CD14-positive monocyte (primary cell): ENCODE measurements at regions not wholly inside any gene's neighbourhood (a gene's known extent, or its start where the extent isn't known, plus 50 kb on each side); places are given as distances from the start of the nearest gene placed in this dataset.

Source experiments
- DNase-seq, 3 donors: peaks; one replicate each; pipeline ENCODE4 v3.0.0-alpha.2; 2011 to 2022
- H2AFZ ChIP-seq: 2 replicates; pipeline ENCODE4 v1.6.0; 2012; ENCODE audit warnings: mild to moderate bottlenecking, low read depth, low read length, inconsistent platforms; ENCODE audit not compliant: insufficient read depth, poor library complexity, severe bottlenecking
- H3K27ac ChIP-seq, 2 donors: 1 replicate in 1 of 2; 2 replicates in 1 of 2; pipeline ENCODE4 v1.5.1; 2012 to 2013; ENCODE audit warnings: low read length in 2 of 2, control low read depth in 1 of 2, inconsistent platforms in 1 of 2, low read depth in 1 of 2, mild to moderate bottlenecking in 1 of 2
- H3K27me3 ChIP-seq, 2 donors: one replicate each; pipeline versions ENCODE4 v1.6.0 to v1.6.1; 2011 to 2013; ENCODE audit warnings: low read length in 2 of 2; ENCODE audit not compliant: control insufficient read depth in 2 of 2, insufficient read depth in 2 of 2
- H3K36me3 ChIP-seq, 2 donors: replicated peaks in 1 of 2; 1 replicate in 1 of 2; 2 replicates in 1 of 2; pipeline versions ENCODE4 v1.5.1 to v1.6.1; 2012 to 2013; ENCODE audit warnings: low read length in 2 of 2, control low read depth in 1 of 2, inconsistent platforms in 1 of 2, mild to moderate bottlenecking in 1 of 2; ENCODE audit not compliant: insufficient read depth in 2 of 2, control insufficient read depth in 1 of 2
- H3K4me1 ChIP-seq, 2 donors: 1 replicate in 1 of 2; 2 replicates in 1 of 2; pipeline versions ENCODE4 v1.5.1 to v1.6.1; 2012 to 2013; ENCODE audit warnings: low read length in 2 of 2, control low read depth in 1 of 2, inconsistent platforms in 1 of 2, mild to moderate bottlenecking in 1 of 2, moderate library complexity in 1 of 2; ENCODE audit not compliant: insufficient read depth in 2 of 2, control insufficient read depth in 1 of 2
- H3K4me2 ChIP-seq: replicated peaks from 2 replicates; pipeline ENCODE3; 2012; ENCODE audit warnings: low read length, moderate library complexity, mild to moderate bottlenecking; ENCODE audit not compliant: poor library complexity, severe bottlenecking; ENCODE audit errors: extremely low read depth
- H3K4me3 ChIP-seq, 3 experiments: fragments of 200-600 bp in 1 of 3; sonication (generic) in 1 of 3; replicated peaks in 1 of 3; 1 replicate in 2 of 3; 2 replicates in 1 of 3; pipeline ENCODE4 v1.5.1; 2011 to 2013; ENCODE audit warnings: low read length in 3 of 3, mild to moderate bottlenecking in 3 of 3, control low read depth in 2 of 3, low read depth in 2 of 3, inconsistent platforms in 1 of 3, moderate library complexity in 1 of 3
- H3K79me2 ChIP-seq: 2 replicates; pipeline ENCODE4 v1.6.0; 2012; ENCODE audit warnings: mild to moderate bottlenecking, control low read depth, inconsistent platforms, low read length, moderate library complexity; ENCODE audit not compliant: insufficient read depth
- H3K9ac ChIP-seq: 2 replicates; pipeline ENCODE4 v1.6.0; 2017; ENCODE audit warnings: low read length, mild to moderate bottlenecking; ENCODE audit not compliant: insufficient read depth, poor library complexity, severe bottlenecking
- H3K9me3 ChIP-seq, 2 donors: replicated peaks in 1 of 2; 1 replicate in 1 of 2; 2 replicates in 1 of 2; pipeline versions ENCODE4 v1.5.1 to v1.6.1; 2012 to 2013; ENCODE audit warnings: low read length in 2 of 2, control low read depth in 1 of 2; ENCODE audit not compliant: control insufficient read depth in 1 of 2, insufficient read depth in 1 of 2
- H4K20me1 ChIP-seq: 2 replicates; pipeline ENCODE4 v1.6.0; 2012; ENCODE audit warnings: mild to moderate bottlenecking, low read length, control low read depth, moderate library complexity; ENCODE audit not compliant: insufficient read depth
- H3K27ac Mint-ChIP-seq, 7 donors: one replicate each; pipeline ENCODE4 v1.8.0; 2020; ENCODE audit warnings: mild to moderate bottlenecking in 7 of 7, mixed read lengths in 7 of 7, moderate library complexity in 6 of 7, inconsistent platforms in 2 of 7
- H3K27me3 Mint-ChIP-seq, 3 donors: one replicate each; pipeline ENCODE4 v1.8.0; 2021 to 2022; ENCODE audit warnings: low read depth in 3 of 3, mild to moderate bottlenecking in 3 of 3, mixed read lengths in 3 of 3, moderate library complexity in 3 of 3, inconsistent platforms in 1 of 3
- H3K36me3 Mint-ChIP-seq, 2 donors: one replicate each; pipeline ENCODE4 v1.8.0; 2020; ENCODE audit warnings: mixed read lengths in 2 of 2, inconsistent platforms in 1 of 2, mild to moderate bottlenecking in 1 of 2
- H3K4me1 Mint-ChIP-seq: one replicate; pipeline ENCODE4 v1.8.0; 2020; ENCODE audit warnings: mild to moderate bottlenecking, mixed read lengths
- H3K4me3 Mint-ChIP-seq, 2 donors: one replicate each; pipeline ENCODE4 v1.8.0; 2020; ENCODE audit warnings: mild to moderate bottlenecking in 2 of 2, mixed read lengths in 2 of 2, moderate library complexity in 1 of 2
- H3K9me3 Mint-ChIP-seq, 7 donors: one replicate each; pipeline ENCODE4 v1.8.0; 2020 to 2022; ENCODE audit warnings: mixed read lengths in 7 of 7, mild to moderate bottlenecking in 6 of 7, moderate library complexity in 6 of 7, inconsistent platforms in 2 of 7
- WGBS: methylation state at CpG from one replicate; pipeline ENCODE4 v1.1.5; 2013; ENCODE audit warnings: missing lambda C conversion rate; ENCODE audit not compliant: insufficient coverage; 5-methylcytosine and 5-hydroxymethylcytosine counted together
- intact Hi-C, 2 donors: fragments of 100-400 bp; cut with micrococcal nuclease; formaldehyde crosslinking; loops; one replicate each; pipeline versions ENCODE4 v1.15.0 to v1.15.1; 2023
- TF ChIP-seq, protein P1 (sequence below): fragments of 200-600 bp; IDR thresholded peaks from one replicate; pipeline ENCODE4 v1.8.0; 2022; ENCODE audit warnings: antibody characterized with exemption, mild to moderate bottlenecking

GRCh38 chr4:37540486-37540885 lies 145.7 kb downstream of the RELL1 start:
- H3K4me1 Mint-ChIP-seq: peaks cover 4% of the 10 kb centered on the region
- Histone ChIP-seq H3K4me1 (no peaks in the 10 kb centered on the region), H3K36me3 (no peaks in the 10 kb centered on the region), H3K9ac (no peak overlapping the region), H2AFZ (no peak overlapping the region), H4K20me1 (no peaks in the 10 kb centered on the region), H3K4me2 (no peak overlapping the region), H3K9me3 (no peaks in the 10 kb centered on the region), H3K4me3 (no peak overlapping the region), H3K27ac (no peak overlapping the region), H3K27me3 (no peaks in the 10 kb centered on the region), H3K79me2 (no peaks in the 10 kb centered on the region)
- H3K27me3 Mint-ChIP-seq: peaks cover 2 to 6% (median 2%) of the 10 kb centered on the region in 3 donors
- intact Hi-C loops: no loop called here
- no peak overlapping the region for H3K4me3 Mint-ChIP-seq
- H3K27ac Mint-ChIP-seq: no peak overlapping the region
- TF ChIP-seq, protein P1, sequence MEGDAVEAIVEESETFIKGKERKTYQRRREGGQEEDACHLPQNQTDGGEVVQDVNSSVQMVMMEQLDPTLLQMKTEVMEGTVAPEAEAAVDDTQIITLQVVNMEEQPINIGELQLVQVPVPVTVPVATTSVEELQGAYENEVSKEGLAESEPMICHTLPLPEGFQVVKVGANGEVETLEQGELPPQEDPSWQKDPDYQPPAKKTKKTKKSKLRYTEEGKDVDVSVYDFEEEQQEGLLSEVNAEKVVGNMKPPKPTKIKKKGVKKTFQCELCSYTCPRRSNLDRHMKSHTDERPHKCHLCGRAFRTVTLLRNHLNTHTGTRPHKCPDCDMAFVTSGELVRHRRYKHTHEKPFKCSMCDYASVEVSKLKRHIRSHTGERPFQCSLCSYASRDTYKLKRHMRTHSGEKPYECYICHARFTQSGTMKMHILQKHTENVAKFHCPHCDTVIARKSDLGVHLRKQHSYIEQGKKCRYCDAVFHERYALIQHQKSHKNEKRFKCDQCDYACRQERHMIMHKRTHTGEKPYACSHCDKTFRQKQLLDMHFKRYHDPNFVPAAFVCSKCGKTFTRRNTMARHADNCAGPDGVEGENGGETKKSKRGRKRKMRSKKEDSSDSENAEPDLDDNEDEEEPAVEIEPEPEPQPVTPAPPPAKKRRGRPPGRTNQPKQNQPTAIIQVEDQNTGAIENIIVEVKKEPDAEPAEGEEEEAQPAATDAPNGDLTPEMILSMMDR: no peak
- no peaks in the 10 kb centered on the region for H3K36me3 Mint-ChIP-seq
- peaks cover 0 to 10% (median 5%) of the 10 kb centered on the region in 7 donors for H3K9me3 Mint-ChIP-seq
- no peak for DNase-seq
- 83% methylated on average over 1 of the region's 2 CpGs for WGBS

- no peak overlapping the region for H3K9ac ChIP-seq
- no peaks in the 10 kb centered on the region for H4K20me1 ChIP-seq
- H3K27ac ChIP-seq: no peak overlapping the region
- H3K4me1 ChIP-seq: no peaks in the 10 kb centered on the region
- no peak overlapping the region for H3K4me3 ChIP-seq
- intact Hi-C loops: no loop called here
- Mint-ChIP-seq H3K27ac (no peak overlapping the region), H3K4me1 (peaks cover 4% of the 10 kb centered on the region), H3K9me3 (peaks cover 0 to 6% (median 3%) of the 10 kb centered on the region in 7 donors), H3K36me3 (no peaks in the 10 kb centered on the region), H3K4me3 (no peak overlapping the region), H3K27me3 (peaks cover 0 to 3% (median 2%) of the 10 kb centered on the region in 3 donors)
- H3K4me2 ChIP-seq: no peak overlapping the region
- no peak overlapping the region for H2AFZ ChIP-seq
- DNase-seq: no peak
- no peaks in the 10 kb centered on the region for H3K9me3 ChIP-seq
- H3K27me3 ChIP-seq: no peaks in the 10 kb centered on the region
- 28% methylated on average over 5 of the region's 7 CpGs for WGBS
- no peaks in the 10 kb centered on the region for H3K79me2 ChIP-seq
- TF ChIP-seq, protein P1: no peak
- no peaks in the 10 kb centered on the region for H3K36me3 ChIP-seq
These were observed 147.2 kb downstream of the RELL1 start for GRCh38 chr4:37538931-37539330.
